ENCODE measurements at regions not wholly inside any gene's neighbourhood (a gene's known extent, or its start where the extent isn't known, plus 50 kb on each side); places are given as distances from the start of the nearest gene placed in this dataset.

GRCh38 chr9:7284517-7284916 is 515.1 kb downstream of the DMAC1 start (continued):
- TF ChIP-seq KDM1A (IDR thresholded peaks at IDR 0.05; ENCODE audit: borderline replicate concordance, low read length), result no peak
- no peak for TF ChIP-seq CHD1 (IDR thresholded peaks at IDR 0.05; ENCODE audit: low read depth, low read length)
- no peak for TF ChIP-seq YY1 (IDR thresholded peaks at IDR 0.05; ENCODE audit: low read depth, low read length)

All from H1 (cell line).